ENCODE measurements at regions not wholly inside any gene's neighbourhood (a gene's known extent, or its start where the extent isn't known, plus 50 kb on each side); places are given as distances from the start of the nearest gene placed in this dataset.

- DNase-seq (ENCODE audit: low read depth): no peak
These were observed 296.6 kb upstream of the SLCO3A1 start for GRCh38 chr15:91556926-91557325.

- no peak for DNase-seq (ENCODE audit: low read depth)
These were observed 294.4 kb upstream of the SLCO3A1 start for GRCh38 chr15:91559066-91559465.

DNA sequence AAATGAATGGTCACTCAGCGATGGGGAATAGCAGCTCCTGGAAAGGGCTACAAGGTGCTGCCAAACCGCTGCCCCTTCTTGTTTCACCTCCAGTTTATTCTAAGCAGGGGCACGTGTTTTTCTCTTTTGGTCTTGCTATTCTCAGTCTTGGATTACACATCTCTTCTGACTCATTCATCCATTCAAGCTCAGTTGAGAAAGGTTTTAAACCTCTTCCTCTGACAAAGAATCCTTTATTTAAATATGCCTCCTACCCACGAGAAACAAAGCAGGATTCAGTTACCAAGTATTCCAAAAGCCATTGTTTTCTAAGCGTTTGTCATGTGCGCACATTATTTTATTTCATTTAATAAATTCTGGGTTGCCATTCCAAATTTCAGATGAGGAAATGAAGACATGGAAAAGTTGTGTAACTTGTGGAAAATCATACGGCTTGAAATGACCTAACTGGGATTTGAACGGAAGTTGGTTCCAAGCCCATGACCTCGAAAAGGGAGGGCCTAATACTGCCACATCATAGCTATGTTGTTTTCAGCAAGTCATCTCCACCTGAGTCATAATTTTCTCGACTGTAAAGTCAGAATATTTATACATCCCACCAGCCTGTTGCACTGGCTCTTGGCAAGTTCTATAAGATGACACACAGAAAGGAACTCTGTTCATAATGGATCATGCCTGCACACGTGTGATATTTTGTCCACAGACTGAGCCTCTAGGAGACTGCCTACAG is 292.0 kb upstream of the SLCO3A1 start:
- no peak for DNase-seq (ENCODE audit: low read depth)

GRCh38 chr15:91562698-91563097 is 290.8 kb upstream of the SLCO3A1 start:
- DNase-seq (ENCODE audit: low read depth): no peak

- DNase-seq (ENCODE audit: low read depth): no peak
These were observed 288.9 kb upstream of the SLCO3A1 start for GRCh38 chr15:91564631-91565030.

DNA sequence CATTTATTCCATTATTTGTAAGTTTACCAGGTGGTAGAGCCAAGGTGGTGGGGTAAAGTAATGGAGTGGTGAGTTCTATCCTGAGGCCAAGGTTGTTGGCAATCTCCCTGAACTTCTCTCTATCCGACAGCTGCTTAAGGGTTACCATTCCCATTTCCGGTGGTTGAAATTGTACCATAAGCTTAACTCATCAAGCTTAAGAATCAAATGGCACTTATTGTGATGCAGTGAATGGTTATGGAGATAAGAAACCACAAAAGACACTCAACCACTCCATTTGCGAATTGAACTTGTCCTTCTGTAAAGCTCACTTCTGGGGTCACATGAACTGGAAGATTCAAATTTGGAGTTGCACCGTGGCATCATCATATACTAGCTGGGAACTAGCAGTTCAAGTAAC is 287.4 kb upstream of the SLCO3A1 start:
- no peak for DNase-seq (ENCODE audit: low read depth)

DNA sequence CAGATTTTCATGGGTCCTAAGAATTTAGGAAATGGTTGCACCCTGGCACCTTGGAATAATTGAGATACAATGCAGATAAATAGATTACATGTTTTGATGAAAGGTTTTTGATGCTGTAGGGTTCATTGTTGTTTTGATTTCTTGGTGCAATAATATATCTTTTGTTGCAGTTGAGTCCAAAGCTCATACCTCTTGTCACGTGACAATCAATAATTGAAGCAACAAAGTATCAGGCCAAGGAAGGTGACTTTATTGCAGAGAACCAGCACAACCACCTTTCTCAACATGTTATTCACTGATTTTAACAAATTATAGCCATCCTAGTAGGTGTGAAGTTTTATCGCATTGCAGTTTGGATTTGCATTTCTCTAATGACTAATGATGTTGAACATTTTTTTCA is 285.5 kb upstream of the SLCO3A1 start:
- DNase-seq (ENCODE audit: low read depth): no peak

DNA sequence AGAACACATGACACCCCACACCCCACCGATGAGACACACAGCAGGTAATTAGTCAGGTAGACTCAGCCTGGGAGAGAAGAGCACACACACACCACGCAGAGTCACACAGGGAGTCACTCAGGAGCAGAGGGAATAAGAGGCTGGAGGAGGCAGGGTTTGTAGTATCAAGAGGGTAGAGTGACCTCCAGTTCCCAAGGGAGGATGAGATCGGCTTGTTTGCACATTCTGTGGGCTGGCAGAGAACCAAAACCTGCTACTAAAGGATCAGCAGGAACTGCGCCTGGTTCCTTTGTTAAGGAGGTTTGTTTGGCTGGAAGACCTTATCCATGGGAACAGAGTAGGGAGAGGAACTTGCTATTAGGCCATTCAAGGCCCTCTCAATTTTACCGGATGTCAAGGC is 281.4 kb upstream of the SLCO3A1 start:
- no peak for DNase-seq (ENCODE audit: low read depth)

DNA sequence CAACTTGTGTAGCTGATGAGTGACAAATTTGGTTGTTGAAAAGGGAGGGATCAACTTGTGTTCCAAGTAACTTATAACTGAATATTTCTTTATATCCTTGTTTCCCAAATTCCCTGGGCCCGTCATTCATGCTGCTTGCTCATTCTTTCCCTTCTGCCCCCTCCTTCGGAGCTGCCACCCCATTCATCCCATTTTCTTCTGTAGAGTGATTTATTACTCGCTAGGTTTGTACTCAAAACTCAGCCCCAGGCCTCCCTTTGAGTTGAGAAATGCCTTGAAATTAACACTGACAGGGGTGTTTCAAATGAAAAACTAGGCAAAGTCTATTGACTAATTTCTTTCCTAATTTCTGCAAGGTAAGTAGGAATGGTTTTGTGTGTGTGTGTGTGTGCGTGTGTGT is 277.4 kb upstream of the SLCO3A1 start:
- DNase-seq (ENCODE audit: low read depth): no peak

GRCh38 chr15:91578511-91578910 is 275.0 kb upstream of the SLCO3A1 start:
- DNase-seq (ENCODE audit: low read depth): no peak

DNA sequence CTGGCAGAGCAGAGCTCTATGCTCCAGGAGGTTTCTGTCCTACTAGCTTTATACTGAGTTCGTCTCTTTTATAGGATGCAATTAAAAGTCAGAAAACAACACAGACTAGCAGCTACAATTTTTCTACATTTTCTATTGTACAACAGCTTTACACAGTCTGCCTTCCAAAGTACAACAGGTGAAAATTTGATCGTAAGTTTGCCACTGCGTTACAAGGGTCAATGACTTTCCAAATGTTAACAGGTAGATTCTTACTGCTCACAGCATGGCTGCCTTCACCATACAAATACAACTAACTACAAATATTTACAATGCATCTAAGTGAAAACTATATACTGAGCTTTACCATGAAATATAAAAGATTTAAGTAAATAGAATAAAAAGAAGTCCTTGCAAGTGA is 268.6 kb upstream of the SLCO3A1 start:
- DNase-seq (ENCODE audit: low read depth): no peak

- no peak for DNase-seq (ENCODE audit: low read depth)
These were observed 266.9 kb upstream of the SLCO3A1 start for GRCh38 chr15:91586560-91586959.

DNA sequence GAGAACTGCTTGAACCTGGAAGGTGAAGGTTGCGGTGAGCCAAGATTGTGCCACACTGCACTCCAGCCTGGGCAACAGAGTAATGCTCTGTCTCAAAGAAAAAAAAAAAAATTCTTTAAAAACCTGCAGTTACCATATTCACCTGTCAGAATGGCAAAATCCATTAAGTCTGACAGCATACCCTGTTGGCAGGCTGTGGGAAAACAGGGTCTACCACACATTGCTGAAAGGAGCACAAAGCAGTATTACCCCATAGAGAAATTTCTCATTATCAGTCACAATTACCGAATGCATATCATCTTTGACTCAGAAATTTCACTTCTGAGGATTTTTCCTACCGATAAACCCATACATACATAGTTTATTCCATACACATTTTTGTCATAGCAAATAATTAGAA is 264.1 kb upstream of the SLCO3A1 start:
- DNase-seq (ENCODE audit: low read depth): no peak

GRCh38 chr15:91592567-91592966 is 260.9 kb upstream of the SLCO3A1 start:
- DNase-seq (ENCODE audit: low read depth): no peak

DNA sequence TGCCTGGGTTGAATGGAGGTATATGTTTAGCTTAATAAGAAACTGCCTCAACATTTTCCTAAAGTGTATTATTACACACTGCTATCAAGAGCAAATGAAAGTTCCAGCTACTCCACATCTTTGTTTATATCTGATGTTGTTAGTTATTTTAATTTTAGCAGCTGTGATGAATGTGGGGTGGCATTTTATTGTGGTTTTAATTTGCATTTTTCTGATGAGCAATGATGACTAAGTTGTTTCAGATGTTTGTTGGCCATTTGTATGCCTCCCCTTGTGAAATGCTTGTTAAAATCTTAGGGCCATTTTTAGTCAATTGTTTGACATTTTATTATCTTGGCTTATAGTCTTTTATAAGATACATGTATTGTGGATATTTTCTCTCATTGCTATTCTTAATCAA is 260.4 kb upstream of the SLCO3A1 start:
- DNase-seq (ENCODE audit: low read depth): no peak

DNA sequence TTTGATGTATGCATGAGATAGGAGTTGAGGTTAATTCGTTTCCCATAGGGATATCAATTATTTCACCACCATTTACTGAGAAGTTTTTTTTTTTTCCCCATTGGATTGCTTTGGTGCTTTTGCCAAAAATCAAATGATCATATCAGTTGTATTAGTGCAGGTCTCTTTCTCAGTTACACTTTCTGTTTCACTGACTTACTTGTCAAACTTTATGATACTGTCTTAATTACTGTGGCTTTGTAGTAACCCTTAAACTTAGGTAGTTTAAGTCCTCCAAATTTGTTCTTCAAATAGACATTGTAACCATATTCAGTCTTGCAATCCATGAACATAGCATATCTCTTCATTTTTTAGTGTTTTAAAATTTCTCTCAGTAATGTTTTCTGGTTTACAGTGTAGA is 259.9 kb upstream of the SLCO3A1 start:
- no peak for DNase-seq (ENCODE audit: low read depth)

- no peak for DNase-seq (ENCODE audit: low read depth)
These were observed 254.2 kb upstream of the SLCO3A1 start for GRCh38 chr15:91599261-91599660.

GRCh38 chr15:91603384-91604080 is 250.0 kb upstream of the SLCO3A1 start:
- DNase-seq (ENCODE audit: low read depth): no peak

- no peak for DNase-seq (ENCODE audit: low read depth)
These were observed 249.4 kb upstream of the SLCO3A1 start for GRCh38 chr15:91604122-91604521.

DNA sequence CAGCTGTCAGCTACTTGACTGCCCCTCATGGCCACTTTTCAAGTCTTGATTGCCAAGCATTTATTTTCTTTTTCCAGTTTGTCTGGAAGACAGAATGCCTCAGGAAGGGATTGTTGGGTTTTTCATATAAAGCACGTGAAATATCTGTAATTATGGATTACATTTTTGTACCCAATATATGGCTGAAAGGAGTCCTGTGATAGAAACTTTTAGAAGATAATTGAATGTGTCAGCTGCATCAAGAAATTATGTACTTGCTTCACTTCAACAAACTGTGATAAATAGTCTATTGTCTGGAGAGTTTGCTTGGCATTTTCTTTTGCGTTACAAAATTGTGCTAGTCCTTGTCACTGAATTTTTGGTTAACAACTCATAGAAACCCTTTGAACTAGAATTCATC is 247.9 kb upstream of the SLCO3A1 start:
- DNase-seq (ENCODE audit: low read depth): no peak

DNA sequence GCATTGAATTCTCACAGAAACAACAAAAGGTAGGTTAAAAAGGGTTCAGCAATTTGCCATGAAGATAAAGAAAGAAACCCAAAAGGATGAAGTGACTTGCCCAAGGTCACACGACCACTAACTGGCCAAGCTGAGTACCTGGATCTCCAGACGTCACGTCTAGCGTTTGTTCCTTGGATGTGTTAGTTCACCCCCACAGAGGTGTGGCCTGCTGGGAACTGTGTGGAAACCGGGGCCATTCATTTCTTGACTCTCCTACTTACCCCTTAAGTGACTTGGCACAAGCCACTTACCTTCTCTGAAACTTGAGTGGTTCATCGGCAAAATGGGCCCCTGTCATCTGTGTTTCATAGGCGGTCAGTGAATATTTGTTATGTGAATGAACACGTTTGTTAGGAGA is 244.3 kb upstream of the SLCO3A1 start:
- no peak for DNase-seq (ENCODE audit: low read depth)

GRCh38 chr15:91609966-91610365 is 243.5 kb upstream of the SLCO3A1 start:
- no peak for DNase-seq (ENCODE audit: low read depth)

DNA sequence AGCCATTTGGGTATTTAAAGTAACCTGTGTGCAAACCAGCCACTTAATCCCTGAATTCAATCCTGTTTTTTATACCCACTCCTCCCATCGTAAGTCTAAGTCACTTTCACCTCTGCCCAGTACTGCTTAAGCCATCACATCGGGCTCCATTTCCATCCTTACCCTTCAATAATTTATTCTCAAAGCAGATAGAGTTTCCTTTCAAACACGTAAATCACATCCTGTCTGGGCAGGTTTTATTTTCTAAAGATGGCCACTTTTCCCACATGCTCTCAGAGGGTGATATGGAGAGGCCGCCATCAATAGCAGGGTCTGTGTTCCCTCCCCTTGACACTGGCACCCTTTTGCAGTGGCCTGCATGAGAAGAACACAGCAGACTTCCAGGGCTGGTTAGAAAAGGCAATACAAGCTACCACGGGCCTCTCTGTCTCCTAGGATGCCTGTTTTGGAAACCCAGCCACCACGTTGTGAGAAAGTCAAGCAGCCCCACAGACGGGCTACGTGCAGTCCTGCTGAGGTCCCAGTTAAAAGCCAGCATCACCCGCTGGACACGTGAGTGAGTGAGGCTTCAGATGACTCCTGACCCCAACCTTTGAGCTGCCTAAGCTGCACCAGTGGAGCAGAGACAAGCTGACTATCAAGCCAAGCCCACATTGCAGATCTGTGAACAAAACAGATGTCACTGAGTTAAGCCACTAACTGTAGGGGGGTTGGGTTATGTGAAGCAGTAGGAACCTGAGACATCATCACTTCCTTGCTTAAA is 241.8 kb upstream of the SLCO3A1 start:
- no peak for DNase-seq (ENCODE audit: low read depth)

Measured in stimulated activated CD8-positive, alpha-beta memory T cell treated with anti-CD3 and anti-CD28 coated beads, Interleukin-15, amount 100 ng/mL, for 24 hours (primary cell).